Ectodermal cell (in vitro differentiated cells): ENCODE measurements at regions not wholly inside any gene's neighbourhood (a gene's known extent, or its start where the extent isn't known, plus 50 kb on each side); places are given as distances from the start of the nearest gene placed in this dataset.

Source experiments
- H3K27ac ChIP-seq: 2 replicates; pipeline ENCODE4 v1.7.0; 2013; ENCODE audit warnings: mild to moderate bottlenecking, low read depth, low read length; ENCODE audit not compliant: insufficient read depth, poor library complexity, severe bottlenecking
- H3K27me3 ChIP-seq: 2 replicates; pipeline ENCODE4 v1.7.0; 2013; ENCODE audit warnings: mild to moderate bottlenecking, low read length; ENCODE audit not compliant: insufficient read depth, control insufficient read depth, poor library complexity, severe bottlenecking
- H3K36me3 ChIP-seq: one replicate; pipeline ENCODE4 v1.7.0; 2013; ENCODE audit warnings: low read length; ENCODE audit not compliant: control insufficient read depth, insufficient read depth
- H3K4me1 ChIP-seq: one replicate; pipeline ENCODE4 v1.7.0; 2013; ENCODE audit warnings: low read length; ENCODE audit not compliant: control insufficient read depth, insufficient read depth
- H3K4me3 ChIP-seq: 2 replicates; pipeline ENCODE4 v1.7.0; 2013; ENCODE audit warnings: low read depth, low read length, control low read depth; ENCODE audit not compliant: insufficient read depth
- H3K9me3 ChIP-seq: 2 replicates; pipeline ENCODE4 v1.7.0; 2013; ENCODE audit warnings: mild to moderate bottlenecking, low read length, moderate library complexity; ENCODE audit not compliant: control insufficient read depth
- WGBS, 2 experiments: methylation state at CpG; one replicate each; pipeline ENCODE4 v1.1.7; 2013; ENCODE audit warnings: missing lambda C conversion rate in 2 of 2; 5-methylcytosine and 5-hydroxymethylcytosine counted together

DNA sequence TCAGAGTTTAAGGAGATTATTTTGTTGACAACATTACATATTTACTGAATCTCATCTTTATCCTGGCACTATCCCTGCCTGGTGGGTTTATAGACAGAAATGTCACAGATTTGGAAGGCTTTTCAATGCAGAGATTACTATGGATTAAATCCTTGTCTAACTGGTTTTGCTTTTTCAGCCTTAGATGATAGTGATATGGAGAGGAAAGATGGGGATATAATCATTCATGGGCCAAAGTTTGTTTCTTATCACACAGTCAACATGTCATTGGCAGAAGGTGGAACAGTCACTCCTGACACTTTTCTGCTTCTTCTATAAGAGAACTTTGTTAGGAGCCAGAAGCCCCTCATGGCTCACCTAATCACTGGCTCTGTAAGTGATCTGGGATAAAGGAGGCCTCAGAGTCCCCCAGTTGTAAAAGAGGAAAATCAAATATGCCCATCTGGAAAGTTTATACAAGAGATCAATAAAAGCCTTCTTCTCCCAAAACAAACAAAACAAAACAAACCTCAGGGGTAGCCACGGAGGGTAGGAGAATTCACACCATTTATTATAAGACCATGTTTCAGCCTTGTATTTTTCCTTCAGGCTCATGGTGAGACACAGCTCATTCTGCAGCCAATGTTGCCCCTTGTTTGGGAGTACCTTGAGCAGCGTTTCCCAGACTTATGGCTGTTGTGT is 101.2 kb downstream of the PCSK1 start:
- H3K4me1 ChIP-seq = no peaks in the 10 kb centered on the region
- no peak overlapping the region for H3K27ac ChIP-seq
- H3K4me3 ChIP-seq = no peak overlapping the region
- no peaks in the 10 kb centered on the region for H3K27me3 ChIP-seq
- no peaks in the 10 kb centered on the region for H3K9me3 ChIP-seq
- WGBS, 2 experiments = 92 to 94% methylated on average over 2 of the region's 2 CpGs
- no peaks in the 10 kb centered on the region for H3K36me3 ChIP-seq

- Histone ChIP-seq H3K4me1 (no peaks in the 10 kb centered on the region), H3K27ac (no peak overlapping the region), H3K4me3 (no peak overlapping the region), H3K36me3 (no peaks in the 10 kb centered on the region), H3K9me3 (no peaks in the 10 kb centered on the region), H3K27me3 (no peaks in the 10 kb centered on the region)
- WGBS, 2 experiments = 72 to 88% methylated on average over 1 to 3 of the region's 3 CpGs
These were observed 101.8 kb downstream of the PCSK1 start for GRCh38 chr5:96331210-96331609.

DNA sequence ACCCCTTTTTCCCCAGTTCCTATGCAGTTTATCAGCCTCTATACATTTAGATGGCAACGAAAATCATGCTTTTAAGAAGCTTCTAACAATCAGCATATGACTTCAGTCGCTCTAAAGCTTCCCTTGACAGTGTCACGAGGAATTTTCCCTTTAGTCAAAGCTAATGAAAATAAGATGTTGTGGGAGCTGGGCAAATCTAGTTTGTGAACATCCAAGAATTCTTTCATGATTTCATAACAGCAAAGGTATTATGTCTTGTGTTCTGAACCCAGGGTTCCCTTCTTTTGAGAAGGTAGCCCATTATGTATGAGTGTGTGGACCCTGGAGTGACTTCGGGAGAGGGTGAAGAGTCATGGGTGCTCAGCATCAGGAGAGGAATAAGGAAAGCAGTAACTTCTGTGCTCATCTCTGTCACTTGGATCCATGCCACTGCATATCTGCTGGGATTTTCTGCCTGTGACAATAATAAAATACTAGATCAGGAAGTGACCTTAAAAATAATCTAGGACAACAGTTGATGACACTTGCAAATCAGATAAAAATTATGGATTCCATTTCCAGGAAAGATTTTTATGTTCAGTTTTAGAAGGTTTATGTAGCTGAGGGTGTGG is 102.4 kb downstream of the PCSK1 start:
- Histone ChIP-seq H3K27ac (no peak overlapping the region), H3K36me3 (no peaks in the 10 kb centered on the region), H3K27me3 (no peaks in the 10 kb centered on the region), H3K4me1 (no peaks in the 10 kb centered on the region), H3K9me3 (no peaks in the 10 kb centered on the region), H3K4me3 (no peak overlapping the region)
- WGBS, 2 experiments = 90 to 97% methylated on average over 4 of the region's 4 CpGs

DNA sequence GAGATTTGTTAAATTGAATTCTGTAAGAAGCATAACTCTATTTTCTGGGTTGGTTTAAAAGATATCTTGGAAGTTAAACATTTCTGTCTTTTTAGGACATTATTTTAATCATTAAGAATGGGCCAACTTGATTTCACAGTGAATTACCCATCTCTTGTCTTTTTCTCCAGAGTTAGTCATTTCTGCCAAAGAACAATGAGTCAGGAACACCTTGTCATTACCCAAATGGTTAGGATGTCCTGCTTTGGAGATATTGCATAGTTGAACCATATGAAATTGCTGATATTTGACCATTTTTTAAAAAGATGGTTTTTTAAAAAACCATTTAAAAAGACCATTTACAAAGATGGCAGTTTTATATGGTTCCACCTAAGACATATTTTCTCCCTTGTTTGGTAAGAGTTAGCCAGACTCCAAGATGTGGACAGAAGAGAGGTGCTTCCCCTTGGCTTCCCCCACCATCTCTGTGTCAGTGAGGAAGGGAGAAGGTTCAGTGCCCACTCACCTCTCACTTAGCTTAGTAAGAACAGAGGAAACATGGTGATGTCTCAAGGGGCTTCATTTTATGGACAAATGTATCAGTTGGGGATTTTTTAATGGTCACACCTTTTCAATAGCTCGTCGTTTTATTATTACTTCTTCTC is 103.0 kb downstream of the PCSK1 start:
- Histone ChIP-seq H3K27ac (no peak overlapping the region), H3K9me3 (no peaks in the 10 kb centered on the region), H3K36me3 (no peaks in the 10 kb centered on the region), H3K4me1 (no peaks in the 10 kb centered on the region), H3K27me3 (no peaks in the 10 kb centered on the region), H3K4me3 (no peak overlapping the region)
- 96 to 97% methylated on average over 2 of the region's 2 CpGs for WGBS, 2 experiments

DNA sequence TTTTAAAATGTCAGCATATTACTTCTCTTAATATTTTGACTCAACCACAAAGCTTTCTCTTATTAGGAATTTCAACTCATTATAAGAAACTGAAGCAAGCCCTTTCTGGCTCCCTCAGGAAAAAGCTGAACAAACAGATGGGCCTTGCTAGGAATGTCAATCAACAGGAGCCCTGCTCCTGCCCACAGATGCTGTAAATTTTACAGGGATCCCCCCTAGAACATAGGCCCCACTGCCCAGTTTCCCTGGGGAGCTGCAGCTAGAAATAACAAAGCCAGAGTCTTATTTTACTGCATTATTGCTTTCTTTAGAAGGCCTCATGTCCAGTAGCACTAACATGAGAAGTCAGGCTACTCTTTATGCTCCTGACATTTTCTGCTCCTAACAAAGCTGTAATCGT is 103.8 kb downstream of the PCSK1 start:
- Histone ChIP-seq H3K4me1 (no peaks in the 10 kb centered on the region), H3K36me3 (no peaks in the 10 kb centered on the region), H3K9me3 (no peaks in the 10 kb centered on the region), H3K4me3 (no peak overlapping the region), H3K27me3 (no peaks in the 10 kb centered on the region), H3K27ac (no peak overlapping the region)
- WGBS, 2 experiments = 86 to 96% methylated on average over 1 of the region's 1 CpG

GRCh38 chr5:96327722-96328121 is 105.3 kb downstream of the PCSK1 start:
- H3K4me3 ChIP-seq = no peak overlapping the region
- no peaks in the 10 kb centered on the region for H3K4me1 ChIP-seq
- no peak overlapping the region for H3K27ac ChIP-seq
- 96 to 100% methylated on average over 2 of the region's 2 CpGs for WGBS, 2 experiments
- H3K36me3 ChIP-seq = no peaks in the 10 kb centered on the region
- no peaks in the 10 kb centered on the region for H3K27me3 ChIP-seq
- H3K9me3 ChIP-seq = no peaks in the 10 kb centered on the region

GRCh38 chr5:96326902-96327301 is 106.1 kb downstream of the PCSK1 start:
- no peaks in the 10 kb centered on the region for H3K36me3 ChIP-seq
- WGBS, 2 experiments = 94 to 97% methylated on average over 2 to 4 of the region's 4 CpGs
- no peaks in the 10 kb centered on the region for H3K4me1 ChIP-seq
- no peak overlapping the region for H3K4me3 ChIP-seq
- no peak overlapping the region for H3K27ac ChIP-seq
- H3K9me3 ChIP-seq = no peaks in the 10 kb centered on the region
- no peaks in the 10 kb centered on the region for H3K27me3 ChIP-seq

- WGBS, 2 experiments = 94 to 97% methylated on average over 2 of the region's 2 CpGs
- Histone ChIP-seq H3K27me3 (no peaks in the 10 kb centered on the region), H3K4me3 (no peak overlapping the region), H3K9me3 (no peaks in the 10 kb centered on the region), H3K36me3 (no peaks in the 10 kb centered on the region), H3K27ac (no peak overlapping the region), H3K4me1 (no peaks in the 10 kb centered on the region)
These were observed 108.3 kb downstream of the PCSK1 start for GRCh38 chr5:96324708-96325107.

DNA sequence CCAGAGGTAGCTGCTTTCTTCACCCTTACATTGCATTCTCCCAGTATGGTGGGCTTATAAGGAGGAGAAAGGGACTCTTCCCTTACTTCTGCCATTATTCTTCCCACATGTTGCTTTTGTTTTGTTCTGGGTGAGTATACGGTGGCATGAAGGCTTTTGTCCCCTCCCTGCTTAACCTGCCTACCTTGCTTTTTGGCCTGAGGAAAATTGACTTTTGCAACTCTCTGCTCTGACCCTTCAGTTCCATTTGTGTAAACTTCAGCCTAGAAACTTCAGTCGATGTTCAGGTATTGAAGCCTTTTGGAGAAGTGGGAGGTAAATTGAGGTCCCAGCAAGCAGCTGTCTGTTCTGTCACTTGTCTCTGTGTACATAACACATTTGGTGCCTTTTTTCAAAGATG is 110.2 kb downstream of the PCSK1 start:
- 84 to 89% methylated on average over 2 of the region's 2 CpGs for WGBS, 2 experiments
- no peaks in the 10 kb centered on the region for H3K4me1 ChIP-seq

DNA sequence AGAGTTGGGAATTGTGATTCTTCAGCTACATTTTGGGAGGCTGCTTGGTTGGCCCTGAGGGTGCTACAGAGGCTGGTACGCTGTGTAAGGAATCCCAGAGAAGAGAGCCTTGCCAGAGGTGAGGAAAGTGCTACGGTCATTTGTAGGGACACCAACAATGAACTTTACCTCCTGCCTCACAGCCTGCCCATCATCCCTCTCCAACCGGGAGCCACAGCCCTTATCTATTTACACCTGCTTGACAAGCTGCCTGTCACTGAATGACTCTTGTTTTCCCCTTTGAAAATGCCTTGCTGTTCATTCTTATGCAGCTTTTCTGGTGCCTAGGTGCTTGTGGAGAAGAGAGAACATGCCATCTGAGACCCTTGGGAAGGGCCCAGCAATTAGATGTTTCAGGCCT is 110.8 kb downstream of the PCSK1 start:
- H3K4me1 ChIP-seq = no peaks in the 10 kb centered on the region
- 57% methylated on average over 3 of the region's 3 CpGs for WGBS, 2 experiments
- no peak overlapping the region for H3K4me3 ChIP-seq
- H3K36me3 ChIP-seq = no peaks in the 10 kb centered on the region
- no peaks in the 10 kb centered on the region for H3K27me3 ChIP-seq
- no peaks in the 10 kb centered on the region for H3K9me3 ChIP-seq
- no peak overlapping the region for H3K27ac ChIP-seq

More for the DNA sequence above, 110.2 kb downstream of the PCSK1 start:
- H3K27ac ChIP-seq = no peak overlapping the region
- no peaks in the 10 kb centered on the region for H3K27me3 ChIP-seq
- no peaks in the 10 kb centered on the region for H3K36me3 ChIP-seq
- no peaks in the 10 kb centered on the region for H3K9me3 ChIP-seq
- H3K4me3 ChIP-seq = no peak overlapping the region
